GM12878 (cell line): ENCODE measurements at regions not wholly inside any gene's neighbourhood (a gene's known extent, or its start where the extent isn't known, plus 50 kb on each side); places are given as distances from the start of the nearest gene placed in this dataset.

Experiments used
- ATAC-seq: fragments of 200-7000 bp; cut with Tn5 transposase; 3 replicates; pipeline ENCODE4 v1.9.1; 2020; ENCODE audit warnings: mild to moderate bottlenecking, moderate library complexity
- BruUV-seq: library from RNA; stranded (reverse); fragments of 400-500 nt; replicated peaks from 2 replicates; lab custom pipeline; 2021; lab: Mats Ljungman, UMichigan
- CTCF ChIA-PET: fragments of 300-600 bp; sonication (Branson Sonifier 250); formaldehyde crosslinking; extraction: SDS; loops from one replicate; lab custom pipeline; 2021; ENCODE audit warnings: inconsistent platforms; lab: Yijun Ruan, JAX
- POLR2A ChIA-PET: fragments of 350-600 bp; formaldehyde crosslinking; extraction: SDS; loops from one replicate; lab custom pipeline; 2021; ENCODE audit warnings: inconsistent platforms; lab: Charles Lee
- RAD21 ChIA-PET: fragments of 300-600 bp; sonication (Branson Sonifier 250); formaldehyde crosslinking; loops from one replicate; lab custom pipeline; 2023; ENCODE audit warnings: antibody characterized with exemption; ENCODE audit not compliant: unreplicated experiment; lab: Charles Lee
- SMC1A ChIA-PET: fragments of 300-600 bp; sonication (Branson Sonifier 250); formaldehyde crosslinking; loops from one replicate; lab custom pipeline; 2023; ENCODE audit not compliant: unreplicated experiment, uncharacterized antibody; lab: Charles Lee
- DNase-seq: peaks from one replicate; pipeline ENCODE4 v3.0.0-alpha.2; 2011; ENCODE audit warnings: low read depth, low spot score
- FAIRE-seq: peaks from 3 replicates; lab custom pipeline; 2011; peaks lifted over from hg19 to GRCh38; lab: Jason Lieb, UNC
- H2AFZ ChIP-seq: 2 replicates; pipeline ENCODE4 v1.6.0; 2011; ENCODE audit warnings: low read depth, low read length, control low read depth; ENCODE audit not compliant: control insufficient read depth
- H3K27ac ChIP-seq: 2 replicates; pipeline ENCODE4 v1.5.1; 2011; ENCODE audit warnings: control low read depth; ENCODE audit not compliant: control insufficient read depth, insufficient read depth
- H3K27me3 ChIP-seq, 2 experiments: replicated peaks in 1 of 2; 2 replicates each; pipeline versions ENCODE4 v1.6.0 to v1.6.1; 2011; ENCODE audit warnings: low read length in 1 of 2; ENCODE audit not compliant: control insufficient read depth in 2 of 2, insufficient read depth in 2 of 2
- H3K36me3 ChIP-seq, 2 experiments: 2 replicates each; pipeline ENCODE4 v1.5.1; 2011; ENCODE audit warnings: low read length in 1 of 2; ENCODE audit not compliant: control insufficient read depth in 2 of 2, insufficient read depth in 2 of 2
- H3K4me1 ChIP-seq: 2 replicates; pipeline ENCODE4 v1.6.1; 2011; ENCODE audit warnings: mild to moderate bottlenecking, low read length, moderate library complexity, mixed read lengths; ENCODE audit not compliant: control insufficient read depth, insufficient read depth
- H3K4me2 ChIP-seq: 2 replicates; pipeline ENCODE4 v1.6.0; 2011; ENCODE audit warnings: control low read depth; ENCODE audit not compliant: control insufficient read depth, insufficient read depth
- H3K4me3 ChIP-seq: fragments of 200-600 bp; sonication (generic); 2 replicates; pipeline ENCODE4 v1.5.1; 2016
- H3K79me2 ChIP-seq: 2 replicates; pipeline ENCODE4 v1.6.0; 2011; ENCODE audit warnings: low read length; ENCODE audit not compliant: control insufficient read depth, insufficient read depth
- H3K9ac ChIP-seq: 2 replicates; pipeline ENCODE4 v1.8.0; 2011; ENCODE audit warnings: low read length, control low read depth, mixed read lengths; ENCODE audit not compliant: control insufficient read depth, insufficient read depth
- H3K9me3 ChIP-seq: replicated peaks from 3 replicates; pipeline ENCODE4 v1.5.1; 2011; ENCODE audit warnings: mild to moderate bottlenecking, low read length; ENCODE audit not compliant: control insufficient read depth, insufficient read depth
- H4K20me1 ChIP-seq: 2 replicates; pipeline ENCODE4 v1.6.0; 2011; ENCODE audit not compliant: control insufficient read depth, insufficient read depth
- BCL3 ChIP-seq: IDR thresholded peaks from 2 replicates; pipeline ENCODE4 v1.6.1; 2011; ENCODE audit warnings: borderline replicate concordance, low read depth, mild to moderate bottlenecking, moderate library complexity, low read length; ENCODE audit not compliant: insufficient read depth, poor library complexity, severe bottlenecking
- BHLHE40 ChIP-seq, 2 experiments: fragments of 450-650 bp in 1 of 2; IDR thresholded peaks; 2 replicates each; pipeline ENCODE4 v1.6.1; 2011 to 2017; ENCODE audit warnings: low read depth in 2 of 2, borderline replicate concordance in 1 of 2, improper control_type of control experiment in 1 of 2, low read length in 1 of 2, mild to moderate bottlenecking in 1 of 2
- BMI1 ChIP-seq: fragments of 450-650 bp; IDR thresholded peaks from 2 replicates; pipeline ENCODE4 v1.6.1; 2016; ENCODE audit warnings: mild to moderate bottlenecking, moderate library complexity, borderline replicate concordance
- ETV6 ChIP-seq, 2 experiments: fragments of 450-650 bp in 1 of 2; IDR thresholded peaks in 1 of 2; conservative IDR thresholded peaks in 1 of 2; 2 replicates each; pipeline ENCODE4 v1.6.1; 2014; ENCODE audit warnings: antibody characterized with exemption in 1 of 2, borderline replicate concordance in 1 of 2, low read depth in 1 of 2, mild to moderate bottlenecking in 1 of 2, moderate library complexity in 1 of 2
- HDAC6 ChIP-seq: fragments of 200-600 bp; sonication (generic); IDR thresholded peaks from one replicate; pipeline ENCODE4 v1.8.0; 2017; ENCODE audit warnings: antibody characterized with exemption; ENCODE audit not compliant: unreplicated experiment
- KLF5 ChIP-seq: fragments of 450-650 bp; IDR thresholded peaks from 2 replicates; pipeline ENCODE4 v1.6.1; 2014; ENCODE audit warnings: mild to moderate bottlenecking; ENCODE audit not compliant: partially characterized antibody
- MYB ChIP-seq: fragments of 150-350 bp; IDR thresholded peaks from 2 replicates; pipeline ENCODE4 v1.6.1; 2014; ENCODE audit warnings: mild to moderate bottlenecking, low read depth, low read length, borderline replicate concordance
- POU2F2 ChIP-seq: IDR thresholded peaks from 3 replicates; pipeline ENCODE4 v1.6.1; 2011; ENCODE audit warnings: low read depth, mild to moderate bottlenecking, low read length, borderline replicate concordance
- RFX5 ChIP-seq: IDR thresholded peaks from 2 replicates; pipeline ENCODE4 v1.6.1; 2011; ENCODE audit warnings: low read depth, low read length, improper control_type of control experiment
- RUNX3 ChIP-seq: IDR thresholded peaks from 2 replicates; pipeline ENCODE4 v1.6.1; 2012; ENCODE audit warnings: low read length, inconsistent platforms
- SMC3 ChIP-seq: IDR thresholded peaks from 2 replicates; pipeline ENCODE4 v1.6.1; 2011; ENCODE audit warnings: low read length, improper control_type of control experiment, borderline replicate concordance
- SRF ChIP-seq, 2 experiments: IDR thresholded peaks; 2 replicates each; pipeline ENCODE4 v1.6.1; 2011; ENCODE audit warnings: low read depth in 2 of 2, low read length in 2 of 2, mild to moderate bottlenecking in 1 of 2, moderate library complexity in 1 of 2
- ZNF384 ChIP-seq: IDR thresholded peaks from 2 replicates; pipeline ENCODE4 v1.6.1; 2012; ENCODE audit warnings: low read depth, mild to moderate bottlenecking, low read length, improper control_type of control experiment, borderline replicate concordance
- ZNF622 ChIP-seq: fragments of 450-650 bp; IDR thresholded peaks from 2 replicates; pipeline ENCODE4 v1.6.1; 2017; ENCODE audit warnings: mild to moderate bottlenecking, inconsistent platforms
- ZZZ3 ChIP-seq: IDR thresholded peaks from 2 replicates; pipeline ENCODE4 v1.6.1; 2011; ENCODE audit warnings: low read depth; ENCODE audit not compliant: control insufficient read depth, insufficient read length
- in situ Hi-C: fragments of 300-500 bp; cut with MboI; formaldehyde crosslinking; loops from 9 replicates; pipeline ENCODE4 v1.14.3; 2018; ENCODE audit warnings: mixed read lengths
- intact Hi-C: fragments of 100-400 bp; cut with micrococcal nuclease; formaldehyde crosslinking; loops from one replicate; pipeline ENCODE4 v1.14.2; 2022; ENCODE audit not compliant: unreplicated experiment

- TF ChIP-seq ETV6 (conservative IDR thresholded peaks at IDR 0.05 in 1 of 2, IDR thresholded peaks at IDR 0.05 in 1 of 2; ENCODE audit: borderline replicate concordance in 1 of 2, low read depth in 1 of 2), result no peak
- no peak for TF ChIP-seq ZNF622
- TF ChIP-seq HDAC6, result no peak
- TF ChIP-seq SRF (IDR thresholded peaks at IDR 0.05; ENCODE audit: low read depth in 2 of 2, low read length in 2 of 2), result no peak
- no peak for TF ChIP-seq RFX5
These were observed 497.4 kb upstream of the EPHA7 start (continued) for GRCh38 chr6:93916716-93917115.

GRCh38 chr6:93915961-93916360 is 496.6 kb upstream of the EPHA7 start:
- BruUV-seq, result no TSS peak
- H3K27ac ChIP-seq, result no peak overlapping the region
- H3K27me3 ChIP-seq, result no peaks in the 10 kb centered on the region
- SMC1A ChIA-PET, result no interaction called here
- intact Hi-C loops (no loop called here), in situ Hi-C loops (no loop called here)
- no peaks in the 10 kb centered on the region for H3K9me3 ChIP-seq
- ATAC-seq (no peak), DNase-seq (no peak), FAIRE-seq (no peak)
- H3K4me3 ChIP-seq, result no peak overlapping the region
- no peak for TF ChIP-seq MYB
- TF ChIP-seq BCL3, result no peak
- no peak for TF ChIP-seq SMC3
- no peak for TF ChIP-seq POU2F2
- no peak for TF ChIP-seq KLF5
- TF ChIP-seq BHLHE40 (IDR thresholded peaks at IDR 0.05; ENCODE audit: borderline replicate concordance in 1 of 2, low read depth in 2 of 2, low read length in 1 of 2), result no peak
- no peak for TF ChIP-seq ZZZ3
- no peak for TF ChIP-seq RUNX3
- no peak for TF ChIP-seq BMI1
- TF ChIP-seq ZNF384, result no peak
- H3K79me2 ChIP-seq, result no peaks in the 10 kb centered on the region
- H3K9ac ChIP-seq, result no peak overlapping the region
- H2AFZ ChIP-seq, result no peak overlapping the region
- CTCF ChIA-PET, result no interaction called here
- no peak overlapping the region for H3K4me2 ChIP-seq
- no peaks in the 10 kb centered on the region for H3K4me1 ChIP-seq
- no peaks in the 10 kb centered on the region for H4K20me1 ChIP-seq
- H3K36me3 ChIP-seq, result no peaks in the 10 kb centered on the region
- POLR2A ChIA-PET, result no interaction called here
- RAD21 ChIA-PET, result no interaction called here
